Fibroblast of skin of left quadriceps (primary cell): ENCODE measurements at regions not wholly inside any gene's neighbourhood (a gene's known extent, or its start where the extent isn't known, plus 50 kb on each side); places are given as distances from the start of the nearest gene placed in this dataset.

Source experiments
- DNase-seq, 2 experiments: peaks; one replicate each; pipeline ENCODE4 v3.0.0-alpha.2; 2013; ENCODE audit warnings: low read depth in 2 of 2

DNA sequence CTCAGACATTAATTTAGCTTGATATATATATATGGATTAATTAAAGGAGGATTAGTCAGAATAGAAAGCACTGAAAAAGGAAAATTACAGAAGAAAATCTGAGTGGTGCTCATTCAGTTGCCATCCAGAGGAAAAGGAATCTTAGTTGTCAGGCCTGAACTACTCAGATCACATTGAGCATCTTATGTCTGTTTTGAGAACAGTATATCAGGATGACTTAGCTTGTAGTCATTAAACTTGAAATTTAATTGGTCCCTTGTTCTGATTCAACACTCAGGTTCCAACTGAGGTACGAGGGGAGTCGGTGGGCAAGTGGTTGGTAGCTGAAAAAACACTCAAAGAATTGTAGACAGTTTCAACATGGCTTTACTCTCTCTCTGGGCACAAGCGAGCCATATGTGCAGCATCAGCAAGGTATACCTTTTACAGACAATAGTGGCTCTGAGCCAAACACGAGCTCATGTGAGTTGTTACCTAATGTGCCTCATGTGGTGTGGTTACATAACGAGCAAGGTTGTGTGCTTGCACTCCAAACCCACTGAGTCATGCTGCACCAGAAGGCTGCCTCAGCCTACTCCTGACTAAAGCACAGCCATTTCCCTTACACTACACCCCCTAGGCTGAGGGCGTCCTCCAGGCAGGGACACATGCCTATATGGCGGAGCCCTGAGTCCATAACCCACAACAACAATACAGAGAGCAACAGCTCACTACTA is 73.0 kb upstream of the HMGN3 start:
- no peak for DNase-seq

DNA sequence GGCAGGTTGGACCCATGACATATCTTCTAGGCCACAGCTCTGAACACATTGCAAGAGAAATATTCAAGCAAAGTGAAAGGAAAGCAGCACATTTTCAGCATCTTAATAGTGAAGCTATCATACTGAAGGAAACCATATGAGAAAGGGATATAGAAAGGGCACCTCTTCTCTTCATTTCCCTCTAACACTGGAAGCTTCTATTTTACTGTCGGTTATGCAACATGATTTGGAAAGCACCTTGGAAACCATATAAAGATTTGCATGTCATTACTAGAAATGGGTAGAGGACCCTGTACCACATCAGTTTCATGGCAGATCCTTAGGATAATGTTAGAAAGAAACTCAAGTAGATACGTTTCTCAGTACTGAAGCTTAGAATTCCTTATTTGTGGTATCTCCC is 70.5 kb upstream of the HMGN3 start:
- DNase-seq: no peak

DNA sequence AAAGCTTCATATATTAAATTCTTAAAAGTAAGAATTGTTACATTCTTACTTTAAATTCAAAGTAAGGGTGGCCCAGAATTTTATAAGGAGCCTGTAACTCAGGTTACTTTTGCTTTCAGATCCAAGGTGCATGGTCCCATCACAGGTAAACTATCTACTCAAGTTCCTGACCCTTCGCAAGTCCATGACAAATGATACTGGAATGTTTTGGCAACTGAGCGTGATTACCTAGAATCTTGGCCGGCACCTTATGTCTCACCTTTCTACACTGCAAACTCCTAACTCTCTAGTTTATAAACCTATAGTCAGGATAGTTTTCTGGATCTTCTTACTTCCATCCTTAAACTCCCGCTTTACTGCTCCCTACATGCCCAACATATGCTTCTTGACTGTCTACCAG is 67.9 kb upstream of the HMGN3 start:
- DNase-seq: no peak

DNA sequence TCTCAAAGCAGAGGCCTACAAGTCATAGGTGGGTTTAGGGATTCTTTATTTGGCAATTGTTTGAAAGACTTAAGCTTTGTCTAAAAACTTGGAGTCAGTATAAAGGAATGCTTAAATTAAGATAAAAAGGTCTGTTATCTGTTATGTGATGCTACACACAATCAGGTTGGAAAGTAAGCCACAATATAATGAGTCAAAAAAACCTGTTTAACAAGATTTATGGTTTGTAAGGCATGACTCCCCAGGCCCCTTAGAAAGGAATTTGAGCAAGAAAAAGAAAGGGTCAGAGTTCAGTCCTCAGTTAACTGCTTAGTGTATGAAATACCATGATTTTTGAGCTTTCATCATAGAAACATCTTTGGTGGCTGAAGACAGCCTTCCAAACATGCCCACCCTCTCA is 66.8 kb upstream of the HMGN3 start:
- no peak for DNase-seq

DNA sequence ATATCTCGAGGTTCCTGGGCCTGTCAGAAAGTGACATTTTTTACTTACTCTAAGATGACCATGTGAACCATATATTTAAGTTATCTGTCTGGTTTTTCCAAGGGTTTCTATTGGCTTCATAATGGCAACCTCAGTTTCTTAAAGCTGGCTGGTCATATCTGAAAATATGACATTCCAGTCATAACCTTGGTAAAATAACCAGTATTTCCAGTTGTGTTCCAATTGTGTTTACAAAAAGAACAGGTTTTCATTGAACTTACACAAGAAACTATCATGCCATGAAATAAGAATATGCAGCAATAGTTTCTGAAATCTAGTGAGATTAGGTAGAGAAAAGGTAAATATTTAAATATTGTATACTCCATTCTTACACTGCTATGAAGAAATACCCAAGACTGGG is 61.7 kb upstream of the HMGN3 start:
- DNase-seq: no peak
